HEK293T (cell line): ENCODE measurements at regions not wholly inside any gene's neighbourhood (a gene's known extent, or its start where the extent isn't known, plus 50 kb on each side); places are given as distances from the start of the nearest gene placed in this dataset.

Experiments used
- CTCF ChIA-PET: fragments of 350-600 bp; formaldehyde crosslinking; extraction: SDS; loops from one replicate; lab custom pipeline; 2021; ENCODE audit warnings: antibody characterized with exemption, inconsistent platforms; lab: Yijun Ruan, JAX
- POLR2A ChIA-PET: fragments of 350-600 bp; formaldehyde crosslinking; extraction: SDS; loops from one replicate; lab custom pipeline; 2020; ENCODE audit warnings: antibody characterized with exemption, inconsistent platforms; lab: Yijun Ruan, JAX
- DNase-seq: peaks from one replicate; pipeline ENCODE4 v3.0.0; 2012; ENCODE audit warnings: mixed read lengths; ENCODE audit errors: extremely low spot score
- ARNT ChIP-seq: fragments of 450-650 bp; IDR thresholded peaks from 2 replicates; pipeline ENCODE4 v1.6.1; 2017; ENCODE audit warnings: mild to moderate bottlenecking
- BHLHE40 ChIP-seq: fragments of 450-650 bp; IDR thresholded peaks from 2 replicates; pipeline ENCODE4 v1.6.1; 2016; ENCODE audit warnings: mild to moderate bottlenecking, moderate library complexity, borderline replicate concordance
- CTBP1 ChIP-seq: fragments of 450-650 bp; IDR thresholded peaks from 2 replicates; pipeline ENCODE4 v1.6.1; 2016; ENCODE audit warnings: borderline replicate concordance
- ELF4 ChIP-seq: fragments of 450-650 bp; IDR thresholded peaks from 2 replicates; pipeline ENCODE4 v1.6.1; 2017; ENCODE audit warnings: antibody characterized with exemption
- FOXA1 ChIP-seq: fragments of 450-650 bp; IDR thresholded peaks from 2 replicates; pipeline ENCODE4 v1.6.1; 2016; ENCODE audit warnings: mild to moderate bottlenecking
- FOXK2 ChIP-seq: fragments of 450-650 bp; IDR thresholded peaks from 2 replicates; pipeline ENCODE4 v1.6.1; 2016; ENCODE audit warnings: mild to moderate bottlenecking
- FOXM1 ChIP-seq: fragments of 450-650 bp; IDR thresholded peaks from 2 replicates; pipeline ENCODE4 v1.6.1; 2017; ENCODE audit warnings: mild to moderate bottlenecking, borderline replicate concordance
- HDGF ChIP-seq: fragments of 450-650 bp; IDR thresholded peaks from 2 replicates; pipeline ENCODE4 v1.6.1; 2017; ENCODE audit warnings: antibody characterized with exemption, borderline replicate concordance
- L3MBTL2 ChIP-seq: fragments of 450-650 bp; conservative IDR thresholded peaks from 2 replicates; pipeline ENCODE4 v1.6.1; 2016; ENCODE audit warnings: mild to moderate bottlenecking
- LEF1 ChIP-seq: fragments of 450-650 bp; IDR thresholded peaks from 2 replicates; pipeline ENCODE4 v1.6.1; 2017; ENCODE audit warnings: mild to moderate bottlenecking, borderline replicate concordance
- NFRKB ChIP-seq: fragments of 450-650 bp; IDR thresholded peaks from 2 replicates; pipeline ENCODE4 v1.6.1; 2016; ENCODE audit warnings: mild to moderate bottlenecking, moderate library complexity
- SP1 ChIP-seq: fragments of 450-650 bp; IDR thresholded peaks from 2 replicates; pipeline ENCODE4 v1.6.1; 2017
- SUZ12 ChIP-seq: fragments of 450-650 bp; IDR thresholded peaks from 2 replicates; pipeline ENCODE4 v1.6.1; 2016; ENCODE audit warnings: mild to moderate bottlenecking
- TARDBP ChIP-seq: fragments of 450-650 bp; IDR thresholded peaks from 2 replicates; pipeline ENCODE4 v1.6.1; 2016
- ZNF384 ChIP-seq: fragments of 450-650 bp; IDR thresholded peaks from 2 replicates; pipeline ENCODE4 v1.6.1; 2016
- TF ChIP-seq, protein P1 (sequence below): fragments of 450-650 bp; IDR thresholded peaks from 2 replicates; pipeline ENCODE4 v1.6.1; 2016

DNA sequence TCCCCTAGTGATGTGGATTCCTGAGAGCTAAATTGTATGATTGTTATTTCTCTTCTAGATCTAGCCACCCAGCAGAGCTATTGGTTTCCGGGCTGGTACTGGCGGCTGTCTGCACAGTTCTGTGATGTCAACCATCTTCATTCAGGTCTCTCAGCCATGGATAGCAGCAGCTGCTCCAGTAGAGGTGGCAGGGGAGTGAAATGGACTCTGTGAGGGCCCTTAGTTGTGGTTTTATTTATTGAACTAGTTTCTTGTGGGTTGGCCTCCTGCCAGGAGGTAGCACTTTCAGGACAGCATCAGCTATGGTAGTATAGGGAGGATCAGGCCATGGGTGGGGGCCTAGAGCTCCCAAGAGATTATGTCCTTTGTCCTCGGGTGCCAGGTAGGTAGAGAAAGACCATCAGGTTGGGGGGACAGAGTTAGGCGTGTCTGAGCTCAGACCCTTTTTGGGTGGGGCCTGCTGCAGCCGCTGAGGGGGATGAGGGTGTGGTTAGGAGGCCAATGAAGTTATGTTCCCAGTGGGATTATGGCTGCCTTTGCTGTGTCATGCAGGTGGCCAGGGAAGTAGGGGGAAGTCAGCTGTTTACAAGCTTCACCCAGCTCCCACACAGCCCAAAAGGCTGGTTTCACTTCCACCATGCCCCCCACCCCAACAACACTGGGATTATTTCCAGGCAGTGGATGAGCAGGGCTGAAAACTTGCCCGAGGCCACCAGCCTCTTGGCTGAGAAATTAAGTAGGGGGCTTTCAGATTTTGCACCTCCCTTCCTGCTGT is 55.1 kb upstream of the RGS4 start:
- CTCF ChIA-PET: no interaction called here
- DNase-seq: no peak
- TF ChIP-seq ELF4 (no peak), BHLHE40 (no peak), TARDBP (no peak)
- POLR2A ChIA-PET: no interaction called here

DNA sequence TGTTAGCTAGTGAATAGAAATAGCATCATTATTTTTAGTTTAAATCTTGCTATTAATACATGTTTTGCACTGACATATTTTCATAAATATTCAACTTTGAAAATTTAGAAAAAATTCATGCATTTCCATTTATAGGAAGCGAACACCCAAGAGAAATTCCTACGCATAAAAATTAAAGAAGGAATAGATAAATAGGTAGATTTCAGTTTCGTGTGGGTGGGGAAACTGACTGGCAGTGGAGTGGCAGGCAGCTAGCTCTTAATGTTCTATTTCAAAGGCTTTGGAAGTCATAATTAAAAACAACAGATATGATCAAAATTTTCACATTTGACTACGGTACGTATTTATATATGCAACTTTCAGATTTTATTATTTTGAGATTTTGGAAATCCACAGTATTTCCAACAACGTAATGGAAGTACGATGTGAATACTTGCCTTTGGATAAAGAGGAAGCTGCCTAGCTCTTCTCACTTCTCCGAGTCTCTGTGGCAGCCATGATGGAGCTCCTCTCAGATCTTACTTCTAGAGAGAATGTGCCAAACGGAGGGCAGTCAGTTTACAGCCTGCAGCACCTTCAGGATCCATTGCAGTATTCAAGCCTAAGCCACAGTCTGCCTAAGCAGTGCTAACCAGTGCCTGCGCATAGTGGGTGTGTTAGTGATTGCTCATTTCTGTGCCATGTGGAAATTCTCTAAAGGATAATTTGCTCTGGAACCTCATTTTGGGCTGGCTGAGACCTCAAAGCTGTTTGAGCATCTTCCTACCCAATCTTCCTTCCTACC is 62.9 kb upstream of the RGS4 start:
- CTCF ChIA-PET: no interaction called here
- TF ChIP-seq FOXM1: no peak
- no peak for DNase-seq
- POLR2A ChIA-PET: no interaction called here

GRCh38 chr1:162997499-162998285 is 71.5 kb upstream of the RGS4 start:
- ChIA-PET CTCF (no interaction called here), POLR2A (no interaction called here)
- no peak for DNase-seq
- no peak for TF ChIP-seq CTBP1
- no peak for TF ChIP-seq ARNT
- no peak for TF ChIP-seq SUZ12
- no peak for TF ChIP-seq FOXA1

DNA sequence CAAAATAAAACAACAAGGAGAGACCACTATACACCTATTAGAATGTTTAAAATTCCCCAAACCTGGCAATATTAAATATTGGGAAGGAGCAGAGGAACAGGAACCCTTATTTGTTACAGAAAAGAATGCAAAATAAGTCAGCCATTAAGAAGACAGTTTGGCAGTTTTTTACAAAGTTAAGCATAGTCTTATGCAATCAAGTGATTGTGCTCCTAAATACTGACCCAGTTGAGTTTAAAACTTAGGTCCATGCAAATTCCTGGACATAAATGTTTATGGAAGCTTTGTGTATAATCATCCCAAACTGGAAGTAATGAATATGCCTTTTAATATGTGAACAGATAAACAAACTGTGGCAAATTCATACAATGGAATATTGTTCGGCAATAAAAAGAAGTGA is 72.9 kb upstream of the RGS4 start:
- CTCF ChIA-PET: no interaction called here
- DNase-seq: no peak

DNA sequence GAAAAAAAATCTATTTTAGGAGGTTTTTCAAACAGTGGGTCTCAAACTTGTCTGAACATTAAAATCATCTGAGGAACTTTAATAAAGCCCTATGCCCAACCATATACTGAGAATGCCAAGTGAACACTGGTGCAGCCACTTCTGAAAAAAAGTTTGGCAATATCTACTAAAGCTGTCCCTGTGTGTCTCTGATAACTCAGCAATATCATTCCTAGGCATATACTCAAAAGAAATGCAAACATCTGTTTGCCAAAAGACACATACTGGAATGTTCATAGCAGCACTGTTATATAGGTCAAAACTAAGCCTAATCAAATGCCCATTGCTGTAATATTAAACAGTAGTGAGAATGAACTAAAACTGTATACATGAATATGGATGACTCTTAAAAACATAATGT is 74.2 kb upstream of the RGS4 start:
- TF ChIP-seq HDGF: no peak
- TF ChIP-seq LEF1: no peak
- TF ChIP-seq FOXM1: no peak
- TF ChIP-seq SUZ12: no peak
- TF ChIP-seq SP1: no peak
- no peak for TF ChIP-seq FOXK2
- TF ChIP-seq L3MBTL2: no peak
- no peak for TF ChIP-seq TARDBP
- no peak for TF ChIP-seq ELF4
- TF ChIP-seq ARNT: no peak
- TF ChIP-seq FOXA1: no peak
- TF ChIP-seq, protein P1, sequence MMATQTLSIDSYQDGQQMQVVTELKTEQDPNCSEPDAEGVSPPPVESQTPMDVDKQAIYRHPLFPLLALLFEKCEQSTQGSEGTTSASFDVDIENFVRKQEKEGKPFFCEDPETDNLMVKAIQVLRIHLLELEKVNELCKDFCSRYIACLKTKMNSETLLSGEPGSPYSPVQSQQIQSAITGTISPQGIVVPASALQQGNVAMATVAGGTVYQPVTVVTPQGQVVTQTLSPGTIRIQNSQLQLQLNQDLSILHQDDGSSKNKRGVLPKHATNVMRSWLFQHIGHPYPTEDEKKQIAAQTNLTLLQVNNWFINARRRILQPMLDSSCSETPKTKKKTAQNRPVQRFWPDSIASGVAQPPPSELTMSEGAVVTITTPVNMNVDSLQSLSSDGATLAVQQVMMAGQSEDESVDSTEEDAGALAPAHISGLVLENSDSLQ: no peak
- no peak for TF ChIP-seq BHLHE40
- TF ChIP-seq ZNF384: no peak
- DNase-seq: no peak
- CTCF ChIA-PET: no interaction called here
- POLR2A ChIA-PET: no interaction called here

More for the DNA sequence above, 72.9 kb upstream of the RGS4 start:
- no peak for TF ChIP-seq ELF4
- TF ChIP-seq TARDBP: no peak
- no peak for TF ChIP-seq FOXM1
- no peak for TF ChIP-seq HDGF
- no peak for TF ChIP-seq L3MBTL2
- no peak for TF ChIP-seq CTBP1
- no peak for TF ChIP-seq LEF1
- TF ChIP-seq FOXK2: no peak
- no peak for TF ChIP-seq ARNT
- TF ChIP-seq, protein P1: no peak
- no peak for TF ChIP-seq FOXA1
- TF ChIP-seq ZNF384: no peak
- POLR2A ChIA-PET: no interaction called here

- ChIA-PET POLR2A (no interaction called here), CTCF (no interaction called here)
- TF ChIP-seq FOXM1: no peak
- no peak for TF ChIP-seq ELF4
- TF ChIP-seq LEF1: no peak
- no peak for DNase-seq
These were observed 75.3 kb upstream of the RGS4 start for GRCh38 chr1:162993846-162994245.

- no peak for TF ChIP-seq NFRKB
- no peak for TF ChIP-seq FOXA1
- TF ChIP-seq TARDBP: no peak
- no peak for TF ChIP-seq BHLHE40
- TF ChIP-seq SP1: no peak
- TF ChIP-seq ZNF384: no peak
- TF ChIP-seq L3MBTL2: no peak
- no peak for TF ChIP-seq ARNT
- no peak for TF ChIP-seq FOXM1
- no peak for TF ChIP-seq SUZ12
- no peak for TF ChIP-seq HDGF
- TF ChIP-seq, protein P1: no peak
- TF ChIP-seq FOXK2: no peak
- no peak for TF ChIP-seq CTBP1
- ChIA-PET POLR2A (no interaction called here), CTCF (no interaction called here)
- no peak for DNase-seq
These were observed 76.2 kb upstream of the RGS4 start for GRCh38 chr1:162992945-162993344.
